GM23338 (cell line): ENCODE measurements at regions not wholly inside any gene's neighbourhood (a gene's known extent, or its start where the extent isn't known, plus 50 kb on each side); places are given as distances from the start of the nearest gene placed in this dataset.

Experiments
- CREB1 ChIP-seq: fragments of 250-450 bp; sonication (Bioruptor Pico); IDR thresholded peaks from 2 replicates; pipeline ENCODE4 v1.5.0; 2020; ENCODE audit warnings: low read depth, mild to moderate bottlenecking, moderate library complexity
- EZH2 ChIP-seq: fragments of 200-600 bp; sonication (generic); IDR thresholded peaks from one replicate; pipeline ENCODE4 v1.8.0; 2017; ENCODE audit warnings: antibody characterized with exemption, mild to moderate bottlenecking, low read depth; ENCODE audit not compliant: unreplicated experiment
- EZH2phosphoT487 ChIP-seq: fragments of 200-600 bp; sonication (generic); IDR thresholded peaks from one replicate; pipeline ENCODE4 v1.8.1; 2018; ENCODE audit warnings: antibody characterized with exemption; ENCODE audit not compliant: unreplicated experiment
- POLR2AphosphoS5 ChIP-seq: IDR thresholded peaks from 2 replicates; pipeline ENCODE4 v1.6.1; 2016; ENCODE audit warnings: antibody characterized with exemption, low read depth
- ZNF331 ChIP-seq: fragments of 250-450 bp; sonication (Bioruptor Pico); IDR thresholded peaks from 2 replicates; pipeline ENCODE4 v1.5.0; 2020; ENCODE audit warnings: low read depth, mild to moderate bottlenecking, moderate library complexity
- TF ChIP-seq, protein P1 (sequence below), 2 experiments: fragments of 200-600 bp in 1 of 2; sonication (generic) in 1 of 2; conservative IDR thresholded peaks; 2 replicates each; pipeline versions ENCODE4 v1.5.1 to v1.6.1; 2016 to 2017; ENCODE audit warnings: antibody characterized with exemption in 2 of 2, low read depth in 2 of 2, mild to moderate bottlenecking in 2 of 2, moderate library complexity in 1 of 2
- TF ChIP-seq, protein P2 (sequence below): IDR thresholded peaks from one replicate; pipeline ENCODE4 v1.6.1; 2018; ENCODE audit warnings: antibody characterized with exemption; ENCODE audit not compliant: unreplicated experiment

DNA sequence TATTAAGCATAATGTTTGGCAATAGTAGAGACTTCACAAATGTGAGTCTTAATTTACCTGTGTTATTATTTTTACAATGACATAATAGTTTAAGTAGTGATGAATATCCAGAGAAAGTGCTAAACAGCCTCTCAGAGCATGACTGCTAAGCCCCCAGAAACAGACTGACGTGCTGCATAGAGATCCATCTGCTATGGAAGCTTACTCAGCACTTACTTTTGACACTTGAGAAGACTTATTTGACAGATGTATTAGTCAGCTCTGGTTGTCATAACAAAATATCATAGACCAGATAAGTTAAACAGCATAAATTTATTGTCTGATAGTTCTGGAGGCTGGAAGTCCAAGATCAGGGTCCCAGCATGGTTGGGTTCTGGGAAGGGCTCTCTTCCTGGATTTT, 334.9 kb upstream of the MON1B start:
- TF ChIP-seq, protein P1, sequence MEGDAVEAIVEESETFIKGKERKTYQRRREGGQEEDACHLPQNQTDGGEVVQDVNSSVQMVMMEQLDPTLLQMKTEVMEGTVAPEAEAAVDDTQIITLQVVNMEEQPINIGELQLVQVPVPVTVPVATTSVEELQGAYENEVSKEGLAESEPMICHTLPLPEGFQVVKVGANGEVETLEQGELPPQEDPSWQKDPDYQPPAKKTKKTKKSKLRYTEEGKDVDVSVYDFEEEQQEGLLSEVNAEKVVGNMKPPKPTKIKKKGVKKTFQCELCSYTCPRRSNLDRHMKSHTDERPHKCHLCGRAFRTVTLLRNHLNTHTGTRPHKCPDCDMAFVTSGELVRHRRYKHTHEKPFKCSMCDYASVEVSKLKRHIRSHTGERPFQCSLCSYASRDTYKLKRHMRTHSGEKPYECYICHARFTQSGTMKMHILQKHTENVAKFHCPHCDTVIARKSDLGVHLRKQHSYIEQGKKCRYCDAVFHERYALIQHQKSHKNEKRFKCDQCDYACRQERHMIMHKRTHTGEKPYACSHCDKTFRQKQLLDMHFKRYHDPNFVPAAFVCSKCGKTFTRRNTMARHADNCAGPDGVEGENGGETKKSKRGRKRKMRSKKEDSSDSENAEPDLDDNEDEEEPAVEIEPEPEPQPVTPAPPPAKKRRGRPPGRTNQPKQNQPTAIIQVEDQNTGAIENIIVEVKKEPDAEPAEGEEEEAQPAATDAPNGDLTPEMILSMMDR (conservative IDR thresholded peaks at IDR 0.05; ENCODE audit: low read depth in 2 of 2): no peak
- TF ChIP-seq, protein P2, sequence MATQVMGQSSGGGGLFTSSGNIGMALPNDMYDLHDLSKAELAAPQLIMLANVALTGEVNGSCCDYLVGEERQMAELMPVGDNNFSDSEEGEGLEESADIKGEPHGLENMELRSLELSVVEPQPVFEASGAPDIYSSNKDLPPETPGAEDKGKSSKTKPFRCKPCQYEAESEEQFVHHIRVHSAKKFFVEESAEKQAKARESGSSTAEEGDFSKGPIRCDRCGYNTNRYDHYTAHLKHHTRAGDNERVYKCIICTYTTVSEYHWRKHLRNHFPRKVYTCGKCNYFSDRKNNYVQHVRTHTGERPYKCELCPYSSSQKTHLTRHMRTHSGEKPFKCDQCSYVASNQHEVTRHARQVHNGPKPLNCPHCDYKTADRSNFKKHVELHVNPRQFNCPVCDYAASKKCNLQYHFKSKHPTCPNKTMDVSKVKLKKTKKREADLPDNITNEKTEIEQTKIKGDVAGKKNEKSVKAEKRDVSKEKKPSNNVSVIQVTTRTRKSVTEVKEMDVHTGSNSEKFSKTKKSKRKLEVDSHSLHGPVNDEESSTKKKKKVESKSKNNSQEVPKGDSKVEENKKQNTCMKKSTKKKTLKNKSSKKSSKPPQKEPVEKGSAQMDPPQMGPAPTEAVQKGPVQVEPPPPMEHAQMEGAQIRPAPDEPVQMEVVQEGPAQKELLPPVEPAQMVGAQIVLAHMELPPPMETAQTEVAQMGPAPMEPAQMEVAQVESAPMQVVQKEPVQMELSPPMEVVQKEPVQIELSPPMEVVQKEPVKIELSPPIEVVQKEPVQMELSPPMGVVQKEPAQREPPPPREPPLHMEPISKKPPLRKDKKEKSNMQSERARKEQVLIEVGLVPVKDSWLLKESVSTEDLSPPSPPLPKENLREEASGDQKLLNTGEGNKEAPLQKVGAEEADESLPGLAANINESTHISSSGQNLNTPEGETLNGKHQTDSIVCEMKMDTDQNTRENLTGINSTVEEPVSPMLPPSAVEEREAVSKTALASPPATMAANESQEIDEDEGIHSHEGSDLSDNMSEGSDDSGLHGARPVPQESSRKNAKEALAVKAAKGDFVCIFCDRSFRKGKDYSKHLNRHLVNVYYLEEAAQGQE: no peak
- no peak for TF ChIP-seq EZH2phosphoT487
- TF ChIP-seq EZH2: no peak
- no peak for TF ChIP-seq POLR2AphosphoS5
- no peak for TF ChIP-seq ZNF331 (CRISPR knock-in tag)
- TF ChIP-seq CREB1 (CRISPR knock-in tag): no peak
